Keratinocyte (primary cell): ENCODE measurements at regions not wholly inside any gene's neighbourhood (a gene's known extent, or its start where the extent isn't known, plus 50 kb on each side); places are given as distances from the start of the nearest gene placed in this dataset.

ENCODE experiments used
- EZH2 ChIP-seq: IDR thresholded peaks from one replicate; pipeline ENCODE4 v1.6.1; 2012; ENCODE audit warnings: inconsistent platforms, mild to moderate bottlenecking, low read length, moderate library complexity
- TF ChIP-seq, protein P1 (sequence below), 3 experiments: IDR thresholded peaks in 1 of 3; conservative IDR thresholded peaks in 1 of 3; optimal IDR thresholded peaks in 1 of 3; 2 replicates in 2 of 3; 3 replicates in 1 of 3; pipeline versions ENCODE3 to v1.5.1; 2011; ENCODE audit warnings: low read length in 3 of 3, mild to moderate bottlenecking in 3 of 3, moderate library complexity in 2 of 3, control low read depth in 1 of 3, inconsistent platforms in 1 of 3; ENCODE audit not compliant: insufficient read depth in 2 of 3; ENCODE audit errors: extremely low read depth in 1 of 3

DNA sequence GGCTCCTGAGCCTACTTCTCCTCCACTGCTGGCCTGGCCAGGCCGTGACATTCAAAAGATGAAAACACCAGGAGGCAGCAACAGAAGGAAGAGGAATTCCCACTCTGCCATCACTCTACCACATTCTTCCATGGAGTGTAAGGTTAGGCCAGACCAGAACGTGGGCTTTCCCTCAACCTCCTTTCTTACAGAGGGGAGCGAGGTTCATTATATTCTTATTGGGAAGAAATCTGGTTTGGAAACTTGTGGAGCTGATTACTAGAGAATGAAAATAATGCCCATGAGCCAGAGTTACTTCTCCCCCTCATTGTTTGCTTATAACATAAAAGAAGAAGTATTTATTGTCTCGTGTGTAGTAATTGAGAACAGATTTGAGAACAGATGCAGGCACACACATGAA lies 136.3 kb upstream of the BASP1 start:
- TF ChIP-seq, protein P1, sequence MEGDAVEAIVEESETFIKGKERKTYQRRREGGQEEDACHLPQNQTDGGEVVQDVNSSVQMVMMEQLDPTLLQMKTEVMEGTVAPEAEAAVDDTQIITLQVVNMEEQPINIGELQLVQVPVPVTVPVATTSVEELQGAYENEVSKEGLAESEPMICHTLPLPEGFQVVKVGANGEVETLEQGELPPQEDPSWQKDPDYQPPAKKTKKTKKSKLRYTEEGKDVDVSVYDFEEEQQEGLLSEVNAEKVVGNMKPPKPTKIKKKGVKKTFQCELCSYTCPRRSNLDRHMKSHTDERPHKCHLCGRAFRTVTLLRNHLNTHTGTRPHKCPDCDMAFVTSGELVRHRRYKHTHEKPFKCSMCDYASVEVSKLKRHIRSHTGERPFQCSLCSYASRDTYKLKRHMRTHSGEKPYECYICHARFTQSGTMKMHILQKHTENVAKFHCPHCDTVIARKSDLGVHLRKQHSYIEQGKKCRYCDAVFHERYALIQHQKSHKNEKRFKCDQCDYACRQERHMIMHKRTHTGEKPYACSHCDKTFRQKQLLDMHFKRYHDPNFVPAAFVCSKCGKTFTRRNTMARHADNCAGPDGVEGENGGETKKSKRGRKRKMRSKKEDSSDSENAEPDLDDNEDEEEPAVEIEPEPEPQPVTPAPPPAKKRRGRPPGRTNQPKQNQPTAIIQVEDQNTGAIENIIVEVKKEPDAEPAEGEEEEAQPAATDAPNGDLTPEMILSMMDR (optimal IDR thresholded peaks at IDR 0.05 in 1 of 3, IDR thresholded peaks at IDR 0.05 in 1 of 3, conservative IDR thresholded peaks at IDR 0.05 in 1 of 3; ENCODE audit: extremely low read depth in 1 of 3, insufficient read depth in 2 of 3, low read length in 3 of 3): no peak
- no peak for TF ChIP-seq EZH2
